HG03103 (cell line): ENCODE measurements at regions not wholly inside any gene's neighbourhood (a gene's known extent, or its start where the extent isn't known, plus 50 kb on each side); places are given as distances from the start of the nearest gene placed in this dataset.

Source experiments
- ATAC-seq: cut with Tn5 transposase; IDR thresholded peaks from one replicate; pipeline ENCODE4 v1.9.1; 2021; ENCODE audit warnings: low read depth; ENCODE audit not compliant: unreplicated experiment

GRCh38 chr13:85500696-85501256 is 298.4 kb downstream of the SLITRK6 start:
- ATAC-seq = no peak

DNA sequence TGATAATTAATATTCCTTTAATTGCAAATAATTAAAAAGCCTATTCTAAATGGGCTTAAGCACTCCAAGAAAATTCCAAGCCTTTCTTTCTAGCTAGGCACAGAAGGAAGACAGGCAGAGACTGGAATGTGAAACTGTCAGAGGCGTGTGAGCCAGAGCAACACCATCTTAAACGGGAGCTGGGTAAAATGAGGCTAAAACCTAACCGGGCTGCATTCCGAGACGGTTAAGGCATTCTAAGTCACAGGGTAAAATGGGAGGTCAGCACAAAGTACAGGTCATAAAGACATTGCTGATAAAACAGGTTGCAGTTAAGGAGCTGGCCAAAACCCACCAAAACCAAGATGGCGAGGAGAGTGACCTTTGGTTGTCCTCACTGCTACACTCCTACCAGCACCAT is 300.4 kb downstream of the SLITRK6 start:
- no peak for ATAC-seq

- ATAC-seq = no peak
Observed at GRCh38 chr13:85497652-85498051, 301.6 kb downstream of the SLITRK6 start.

- ATAC-seq = no peak
Observed at GRCh38 chr13:85492283-85492682, 306.9 kb downstream of the SLITRK6 start.

DNA sequence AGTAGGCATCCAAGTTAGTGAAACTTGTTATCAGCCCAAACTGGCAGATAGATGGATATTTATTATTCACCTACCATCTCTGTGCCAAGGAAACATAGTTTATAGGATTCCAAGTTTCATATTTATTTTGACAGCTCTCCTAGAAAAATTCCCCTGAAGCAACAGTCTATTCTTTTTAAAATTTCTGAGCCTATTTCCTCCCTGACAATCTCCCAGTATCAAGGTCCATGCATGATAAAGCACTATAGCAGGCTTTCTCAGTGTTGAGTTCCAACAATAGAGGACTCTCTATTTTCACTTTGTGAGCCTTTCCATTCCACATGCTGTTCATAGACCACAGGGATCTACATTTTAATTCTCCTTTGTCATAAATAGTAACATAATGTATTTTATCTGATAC is 312.6 kb downstream of the SLITRK6 start:
- ATAC-seq = no peak

- no peak for ATAC-seq
Observed at GRCh38 chr13:85473144-85473543, 326.1 kb downstream of the SLITRK6 start.

DNA sequence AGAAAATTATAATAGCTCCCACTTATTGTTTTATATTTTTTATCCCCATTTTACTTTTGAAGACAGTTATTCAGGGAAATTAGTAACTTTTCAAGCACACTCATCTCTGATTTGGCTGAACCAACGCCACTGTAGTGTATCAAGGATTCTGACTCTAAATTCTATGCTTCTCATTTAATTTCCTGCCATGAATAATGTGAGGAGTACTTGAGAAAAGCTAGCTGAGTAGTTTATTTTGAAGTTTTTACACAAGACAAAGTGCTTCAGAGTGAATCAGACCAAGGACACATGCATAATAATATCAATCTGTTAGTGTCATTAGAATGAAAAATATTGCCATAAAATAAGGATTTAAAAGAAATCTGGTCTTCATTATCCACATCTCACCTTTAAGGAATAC is 329.9 kb downstream of the SLITRK6 start:
- no peak for ATAC-seq

DNA sequence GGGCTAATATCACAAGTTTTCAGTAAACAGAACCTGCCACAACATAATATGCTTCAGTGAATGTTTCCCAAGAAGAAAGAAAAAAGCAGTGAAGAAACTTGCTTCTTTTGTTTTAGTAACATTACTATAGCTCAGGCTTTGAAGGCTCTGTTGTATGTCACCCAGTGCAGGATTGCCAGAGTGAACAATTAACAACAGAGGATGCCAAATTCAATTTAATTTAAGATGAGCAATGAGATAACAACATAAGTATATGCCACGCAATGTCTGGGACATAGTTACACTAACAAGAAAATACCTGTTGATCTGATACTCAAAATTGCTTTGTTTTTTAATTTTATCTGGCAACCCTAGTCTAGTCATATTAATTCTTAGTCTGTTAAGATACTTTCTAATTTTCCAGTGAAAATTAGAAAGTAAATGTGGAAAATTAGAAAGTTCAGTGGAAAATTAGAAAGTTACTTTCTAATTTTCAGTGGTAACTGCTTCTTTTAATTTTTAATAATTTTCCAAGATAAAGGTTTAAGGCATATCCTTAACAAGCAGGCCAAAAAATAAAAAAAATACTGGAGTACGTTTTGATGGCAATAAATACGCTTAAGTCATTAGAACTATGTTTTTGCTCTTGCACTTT is 336.3 kb downstream of the SLITRK6 start:
- no peak for ATAC-seq

GRCh38 chr13:85461621-85462020 is 337.6 kb downstream of the SLITRK6 start:
- ATAC-seq = no peak

DNA sequence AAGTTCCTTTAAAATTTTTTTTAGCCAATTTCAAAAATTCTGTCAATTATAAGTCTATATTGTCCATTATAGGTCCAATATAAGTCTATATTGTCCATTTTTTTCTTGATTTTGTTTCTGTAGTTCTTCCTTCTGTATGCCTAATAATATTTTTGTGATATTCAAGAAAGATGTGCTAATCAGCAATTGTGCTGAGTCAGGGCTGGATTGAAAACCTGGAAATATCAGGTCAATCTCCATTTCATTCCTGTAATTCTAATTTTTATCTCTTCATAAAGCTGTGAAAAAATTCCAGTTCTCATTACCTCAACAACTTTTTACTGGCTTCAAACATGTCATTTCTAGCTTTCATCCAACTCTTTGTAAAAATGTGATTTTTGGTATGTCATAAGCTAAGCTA is 353.7 kb downstream of the SLITRK6 start:
- no peak for ATAC-seq

DNA sequence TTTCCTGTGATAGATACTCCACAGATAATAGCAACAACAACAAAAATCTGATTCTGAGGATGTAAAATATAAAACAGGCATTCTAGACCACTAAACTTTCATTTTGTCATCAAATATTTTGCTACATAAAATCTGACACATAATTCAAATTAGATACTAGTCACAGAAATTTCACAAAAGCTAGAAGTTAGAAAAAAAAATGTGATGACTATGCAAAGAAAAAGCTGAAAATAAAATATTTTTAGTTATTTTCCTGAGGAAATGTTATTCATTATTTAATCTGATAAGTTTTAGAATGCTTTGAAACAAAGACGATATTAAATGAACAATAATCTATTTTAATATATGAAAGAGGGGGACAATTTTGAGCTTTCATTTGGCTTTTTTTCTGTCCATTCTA is 357.2 kb downstream of the SLITRK6 start:
- no peak for ATAC-seq

DNA sequence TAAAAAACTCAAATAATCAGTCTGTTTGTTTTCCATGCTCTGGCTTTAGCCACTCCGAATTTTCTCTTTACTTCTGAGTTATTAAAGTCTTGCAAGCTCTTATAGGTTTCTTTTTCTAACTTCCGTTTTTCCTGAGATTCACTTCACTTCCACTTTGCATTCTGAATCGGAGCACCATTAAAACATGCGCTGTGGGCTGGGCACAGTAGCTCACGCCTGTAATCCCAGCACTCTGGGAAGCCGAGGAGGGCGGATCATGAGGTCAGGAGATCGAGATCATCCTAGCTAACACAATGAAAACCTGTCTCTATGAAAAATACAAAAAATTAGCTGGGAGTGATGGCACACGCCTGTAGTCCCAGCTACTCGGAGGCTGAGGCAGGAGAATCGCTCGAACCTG is 357.9 kb downstream of the SLITRK6 start:
- ATAC-seq = no peak

GRCh38 chr13:85436029-85436428 is 363.2 kb downstream of the SLITRK6 start:
- no peak for ATAC-seq

- no peak for ATAC-seq
Observed at GRCh38 chr13:85434927-85435326, 364.3 kb downstream of the SLITRK6 start.

DNA sequence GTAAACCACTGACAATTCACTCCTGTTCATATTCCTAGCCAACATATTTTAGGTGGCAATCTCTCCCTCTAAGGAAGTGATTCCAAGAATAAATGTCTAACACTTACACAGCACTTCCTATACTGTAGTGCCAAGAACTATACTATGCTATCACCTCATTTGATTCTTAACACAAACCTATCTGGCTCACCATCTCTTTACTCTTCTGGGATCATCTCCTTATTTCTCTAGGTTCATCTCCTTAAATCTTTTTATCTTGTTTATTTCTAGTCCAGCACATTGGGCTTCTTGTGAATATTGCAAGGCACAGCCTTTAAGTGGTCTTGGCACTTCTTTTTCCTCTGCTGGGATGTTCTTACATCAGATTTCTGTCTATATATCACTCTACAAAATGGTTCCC is 366.3 kb downstream of the SLITRK6 start:
- no peak for ATAC-seq

DNA sequence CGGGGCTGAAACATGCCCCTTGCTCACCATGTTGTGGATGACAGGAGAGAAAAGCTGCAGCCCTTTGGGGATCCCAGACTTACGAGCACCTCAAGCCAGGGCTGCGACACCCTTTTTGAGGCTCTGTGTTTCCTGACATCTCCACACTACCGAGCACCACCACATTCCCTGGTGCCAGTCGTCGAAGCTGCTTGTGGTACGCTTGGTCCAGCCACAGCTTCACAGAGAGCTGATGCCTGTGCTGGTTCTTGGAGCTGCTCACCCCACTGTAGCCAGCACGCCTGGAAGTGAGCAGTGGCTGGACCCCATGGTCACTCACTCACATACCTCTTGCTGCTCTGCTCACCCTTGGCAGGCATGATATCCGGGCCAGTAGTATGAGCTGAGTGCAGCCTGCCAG is 367.5 kb downstream of the SLITRK6 start:
- no peak for ATAC-seq

GRCh38 chr13:85430216-85430794 is 368.9 kb downstream of the SLITRK6 start:
- no peak for ATAC-seq

GRCh38 chr13:85427416-85427815 is 371.8 kb downstream of the SLITRK6 start:
- no peak for ATAC-seq

GRCh38 chr13:85420136-85420535 is 379.1 kb downstream of the SLITRK6 start:
- no peak for ATAC-seq

GRCh38 chr13:85419611-85420010 is 379.6 kb downstream of the SLITRK6 start:
- no peak for ATAC-seq

DNA sequence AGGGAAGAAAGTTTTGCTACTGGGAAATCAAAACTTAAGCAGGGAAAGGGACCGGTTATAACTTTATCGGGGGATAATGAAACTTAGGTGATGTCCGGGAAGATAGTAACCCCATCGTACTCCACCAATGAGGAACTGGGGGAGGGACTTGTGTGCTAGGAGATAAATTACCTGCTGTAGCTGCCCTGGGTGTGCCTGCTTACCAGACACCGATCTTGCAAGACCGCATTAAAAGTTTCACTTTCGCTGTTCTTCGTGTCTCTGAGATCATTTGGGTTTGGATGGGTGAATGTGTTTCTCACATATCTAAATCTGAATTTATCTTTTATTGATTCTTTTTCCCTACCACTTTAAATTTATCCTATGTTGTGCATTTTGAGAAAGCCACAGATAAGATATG is 381.4 kb downstream of the SLITRK6 start:
- no peak for ATAC-seq

- ATAC-seq = no peak
Observed at GRCh38 chr13:85413664-85414063, 385.6 kb downstream of the SLITRK6 start.
